GM21447 (cell line): ENCODE measurements at regions not wholly inside any gene's neighbourhood (a gene's known extent, or its start where the extent isn't known, plus 50 kb on each side); places are given as distances from the start of the nearest gene placed in this dataset.
"Not testable (repeated sequence)": the region's sequence is repeated elsewhere in the genome, so short reads cannot be mapped to it uniquely, and the experiment has no call there.

Experiments
- ATAC-seq: cut with Tn5 transposase; IDR thresholded peaks from one replicate; pipeline ENCODE4 v1.9.1; 2021; ENCODE audit not compliant: unreplicated experiment

DNA sequence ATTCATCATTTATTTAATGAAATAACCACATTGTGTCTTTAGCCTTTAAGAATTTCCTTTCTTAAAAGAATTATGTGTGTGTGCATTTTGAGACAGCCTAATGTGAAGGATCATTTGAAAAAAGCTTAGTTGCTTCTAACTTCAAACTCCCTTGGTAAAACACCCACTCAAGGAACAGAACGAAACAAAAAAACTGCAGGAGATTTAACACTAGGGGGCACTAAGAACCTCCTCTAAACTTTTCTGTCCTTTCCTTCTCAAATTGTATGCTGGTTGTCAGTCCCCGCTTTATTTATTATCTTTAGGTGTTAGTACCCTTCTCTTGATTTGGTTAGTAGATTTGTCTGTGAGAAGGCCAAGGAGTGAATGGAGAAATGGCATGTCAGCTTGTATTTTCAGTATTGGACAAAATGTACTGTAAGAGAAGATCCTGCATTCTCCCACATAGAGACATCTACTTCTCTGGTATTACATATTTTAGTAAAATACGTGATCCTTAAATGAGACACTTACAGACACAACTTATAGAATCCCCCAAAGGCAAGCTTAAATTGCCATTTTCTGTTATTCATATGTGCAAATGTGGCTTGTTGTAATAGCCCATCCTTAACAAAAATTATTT, 229.7 kb downstream of the MRPS30 start:
- peak; percentile 55 for ATAC-seq

DNA sequence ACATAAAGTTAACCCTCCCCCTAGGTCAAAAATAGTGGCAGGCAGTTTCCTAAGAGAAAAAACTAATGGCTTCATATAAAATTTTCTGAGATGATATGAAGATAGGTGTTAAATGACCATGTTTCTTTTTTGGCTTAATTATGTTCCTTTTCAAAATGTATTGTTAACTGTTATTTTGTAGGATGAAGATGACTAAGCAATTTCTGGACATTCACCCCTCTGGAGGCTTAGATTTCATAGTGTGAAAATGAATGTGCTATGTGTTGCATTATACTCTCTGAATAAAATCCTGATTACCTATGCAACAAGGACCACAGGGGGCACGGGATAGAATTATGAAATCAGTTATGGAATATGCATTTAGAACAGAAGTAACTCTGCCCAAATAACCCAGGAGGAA, 233.5 kb downstream of the MRPS30 start:
- no peak for ATAC-seq

DNA sequence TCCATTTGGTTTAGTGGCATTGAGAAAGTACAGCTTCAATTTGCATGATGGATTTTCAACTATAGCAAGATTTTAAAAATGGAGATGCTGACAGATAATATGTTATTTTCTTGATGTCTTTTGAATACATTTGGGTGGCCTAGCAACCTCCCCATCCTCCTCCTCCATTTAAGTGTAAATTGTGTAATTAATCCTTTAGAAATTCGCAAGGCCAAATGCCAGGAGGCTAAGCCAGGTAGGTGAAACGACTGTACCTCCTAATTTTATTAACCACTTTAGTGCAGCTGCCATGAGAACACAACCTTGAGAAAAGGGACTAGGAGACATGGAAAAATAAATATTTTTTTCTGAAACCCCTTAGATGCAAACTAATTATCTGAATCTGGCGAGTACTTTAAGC, 248.8 kb downstream of the MRPS30 start:
- no peak for ATAC-seq

DNA sequence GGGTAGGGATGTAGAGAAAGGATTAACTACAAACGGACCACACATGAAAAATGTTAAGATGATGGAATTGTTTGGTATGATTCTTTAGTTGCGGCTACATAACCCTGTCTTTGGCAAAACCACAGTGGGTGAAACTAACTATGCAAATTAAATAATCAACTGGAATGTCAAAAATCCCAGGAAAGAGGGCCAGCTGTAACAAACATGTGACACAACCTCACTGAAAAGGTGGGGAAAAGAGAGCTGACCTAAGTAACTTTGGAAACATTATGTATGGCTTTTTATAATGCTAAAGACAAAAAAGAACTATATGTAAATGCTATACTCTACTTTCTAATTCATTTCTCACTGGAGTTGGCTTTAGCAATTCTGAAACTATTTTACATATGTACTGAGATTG, 252.0 kb downstream of the MRPS30 start:
- ATAC-seq: no peak

DNA sequence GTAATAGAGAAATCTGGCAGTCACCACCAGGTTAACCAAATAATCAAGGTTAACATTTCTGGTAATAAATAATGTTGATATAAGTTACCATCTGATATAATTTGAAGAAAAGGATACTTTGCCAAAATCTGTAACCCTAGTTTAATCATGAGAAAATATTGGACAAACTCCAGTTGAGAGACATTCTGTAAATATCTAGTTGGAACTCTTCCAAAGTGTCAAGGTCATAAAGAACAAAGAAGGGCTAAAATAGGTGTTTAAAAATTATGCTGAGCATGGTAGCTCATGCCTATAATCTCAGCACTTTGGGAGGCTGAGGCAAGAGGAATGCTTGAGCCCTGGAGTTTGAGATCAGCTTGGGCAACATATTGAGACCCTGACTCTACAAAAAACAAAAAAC, 253.3 kb downstream of the MRPS30 start:
- no peak for ATAC-seq

DNA sequence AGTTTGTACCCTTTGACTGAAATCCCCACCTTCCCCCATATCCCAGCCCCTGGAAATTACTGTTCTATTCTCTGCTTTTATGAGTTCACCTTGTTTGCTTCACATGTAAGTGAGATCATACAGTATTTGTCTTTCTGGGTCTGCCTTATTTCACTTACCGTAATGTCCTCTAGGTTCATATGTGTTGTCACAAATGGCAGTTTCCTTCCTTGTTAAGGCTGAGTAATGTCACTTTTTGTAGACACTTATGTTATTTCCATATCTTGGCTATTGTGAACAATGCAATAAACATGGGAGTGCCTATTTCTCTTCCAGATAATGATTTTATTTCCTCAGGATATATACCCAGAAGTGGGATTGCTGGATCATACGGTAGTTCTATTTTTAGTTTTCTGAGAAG, 272.3 kb downstream of the MRPS30 start:
- no peak for ATAC-seq

DNA sequence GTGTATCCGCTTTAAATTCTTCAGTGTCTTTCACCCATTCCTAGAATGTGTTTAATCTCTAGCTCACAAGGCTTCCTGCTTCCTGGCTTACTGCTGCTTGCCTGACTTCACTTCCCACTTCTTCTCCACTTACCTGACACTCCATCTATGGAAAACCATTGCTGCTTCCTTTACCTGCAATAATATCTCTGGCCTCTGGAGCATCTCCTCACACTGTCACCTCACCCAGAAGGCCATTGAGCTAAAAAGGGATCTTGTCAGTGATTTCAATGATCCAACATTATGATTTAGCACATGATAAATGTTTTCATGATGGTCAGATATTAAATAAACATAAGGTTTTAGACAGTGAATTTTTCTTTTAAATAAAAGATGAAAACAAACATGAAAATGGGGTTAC, 281.1 kb downstream of the MRPS30 start:
- no peak for ATAC-seq

DNA sequence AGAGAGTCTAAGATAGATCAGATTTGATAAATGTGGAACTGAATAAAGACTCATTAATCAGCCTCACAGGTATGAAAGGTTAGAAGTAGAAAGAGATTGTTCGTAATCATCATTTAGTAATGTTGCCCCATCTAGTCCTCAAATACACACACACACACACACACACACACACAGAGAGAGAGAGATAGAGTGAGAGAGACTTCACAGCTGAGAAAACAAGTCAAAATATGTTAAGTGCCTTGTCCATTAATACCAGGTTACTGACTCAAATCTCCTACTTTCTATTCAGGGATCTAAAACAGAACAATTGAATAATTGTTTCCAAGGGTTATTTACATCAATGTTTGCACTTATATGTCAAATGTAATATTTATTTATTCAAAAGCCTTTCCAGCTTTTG, 284.6 kb downstream of the MRPS30 start:
- ATAC-seq: no peak

DNA sequence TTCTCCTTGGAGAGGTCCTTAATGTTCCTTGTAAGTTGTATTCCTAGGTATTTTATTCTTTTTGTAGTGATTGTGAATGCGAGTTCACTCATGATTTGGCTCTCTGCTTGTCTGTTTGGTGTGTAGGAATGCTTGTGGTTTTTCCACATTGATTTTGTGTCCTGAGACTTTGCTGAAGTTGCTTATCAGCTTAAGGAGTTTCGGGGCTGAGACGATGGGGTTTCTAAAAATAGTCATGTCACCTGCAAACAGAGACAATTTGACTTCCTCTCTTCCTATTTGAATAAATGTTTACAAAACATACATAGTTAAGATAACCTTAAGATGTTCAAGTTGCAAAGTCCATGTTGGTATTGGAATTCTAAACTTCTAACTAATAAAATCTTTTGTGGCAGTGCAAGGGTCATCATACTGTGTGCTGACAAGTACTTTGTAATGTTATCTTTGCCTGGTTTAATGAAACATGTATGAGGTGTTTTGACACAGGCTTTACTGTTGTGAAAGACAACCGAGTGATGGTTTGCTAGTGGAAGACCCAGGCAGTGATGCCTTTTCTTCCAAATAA, 286.2 kb downstream of the MRPS30 start:
- no peak for ATAC-seq

DNA sequence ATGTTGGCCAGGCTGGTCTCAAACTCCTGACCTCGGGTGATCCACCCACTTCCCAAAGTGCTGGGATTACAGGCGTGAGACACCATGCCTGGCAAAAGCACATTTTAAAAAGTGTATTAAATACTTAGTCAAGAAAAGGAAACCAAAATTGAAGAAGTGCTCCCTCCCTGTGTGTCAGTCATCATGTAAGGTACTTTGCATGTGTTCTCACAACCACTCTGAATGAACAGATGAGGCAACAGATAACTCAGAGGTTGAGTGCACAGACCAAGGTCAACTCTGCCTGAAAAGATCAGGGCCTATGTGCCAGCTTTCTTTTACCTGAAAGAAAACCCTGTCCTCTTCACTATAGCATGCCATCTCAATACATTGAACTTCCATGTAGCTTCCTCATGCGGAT, 289.7 kb downstream of the MRPS30 start:
- ATAC-seq: no peak

DNA sequence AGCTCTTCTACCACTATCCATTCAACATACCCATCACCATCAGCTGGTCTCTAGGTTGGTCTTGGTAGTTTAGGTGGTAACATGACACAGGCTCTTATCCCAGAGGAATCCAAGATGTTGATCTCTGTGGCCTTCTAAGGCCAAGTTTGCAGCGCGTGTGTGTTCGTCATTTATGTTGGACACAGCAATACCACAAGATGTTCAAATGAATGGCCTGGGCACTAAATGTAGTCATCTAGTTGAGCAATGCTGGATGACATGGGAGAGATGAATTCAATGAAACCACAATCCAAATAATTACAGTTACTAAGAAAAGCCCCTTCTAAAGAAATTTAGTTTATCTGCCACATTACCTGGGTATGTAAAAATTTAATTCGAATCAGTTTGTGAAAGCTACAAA, 292.4 kb downstream of the MRPS30 start:
- no peak for ATAC-seq

DNA sequence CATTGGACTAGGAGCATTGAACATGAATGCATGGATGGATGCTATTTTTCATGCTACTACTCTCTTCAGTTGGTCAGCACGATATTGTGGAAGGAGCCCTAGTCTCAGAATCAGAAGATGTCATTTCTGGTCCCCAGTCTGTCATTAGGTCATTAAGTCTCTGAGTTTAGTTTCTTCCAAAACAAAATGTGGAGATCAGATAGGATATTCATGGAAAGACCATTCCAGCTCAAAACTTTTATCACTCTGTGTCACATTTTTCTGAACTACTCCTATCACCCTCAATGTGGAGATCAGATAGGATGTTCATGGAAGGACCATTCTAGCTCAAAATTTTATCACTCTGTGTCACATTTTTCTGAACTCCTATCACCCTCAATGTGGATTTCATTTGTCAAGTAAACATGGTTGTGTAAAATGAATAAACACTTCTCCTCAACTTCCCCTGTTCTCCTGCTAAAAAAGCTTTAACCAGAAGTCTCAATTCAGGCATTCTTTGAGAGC, 296.8 kb downstream of the MRPS30 start:
- no peak for ATAC-seq

DNA sequence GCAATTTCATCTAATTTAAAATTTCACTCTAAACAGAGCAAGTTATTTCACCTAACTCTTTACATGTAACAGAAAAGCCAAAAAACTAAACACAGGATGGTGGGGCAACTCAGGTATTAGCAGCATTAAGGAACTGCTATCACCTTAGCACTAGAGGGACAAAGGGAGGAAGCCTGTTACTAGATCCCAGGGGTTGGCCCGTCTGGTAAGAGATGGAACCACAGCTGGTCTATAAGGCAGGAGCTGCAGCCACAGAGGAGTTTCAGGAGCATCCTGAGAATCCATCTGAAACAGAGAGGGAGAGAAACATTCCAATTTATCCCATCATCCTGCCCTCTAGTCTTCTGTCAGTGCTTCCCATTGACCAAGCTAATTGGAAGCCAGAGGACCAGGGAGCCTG, 300.3 kb downstream of the MRPS30 start:
- no peak for ATAC-seq

DNA sequence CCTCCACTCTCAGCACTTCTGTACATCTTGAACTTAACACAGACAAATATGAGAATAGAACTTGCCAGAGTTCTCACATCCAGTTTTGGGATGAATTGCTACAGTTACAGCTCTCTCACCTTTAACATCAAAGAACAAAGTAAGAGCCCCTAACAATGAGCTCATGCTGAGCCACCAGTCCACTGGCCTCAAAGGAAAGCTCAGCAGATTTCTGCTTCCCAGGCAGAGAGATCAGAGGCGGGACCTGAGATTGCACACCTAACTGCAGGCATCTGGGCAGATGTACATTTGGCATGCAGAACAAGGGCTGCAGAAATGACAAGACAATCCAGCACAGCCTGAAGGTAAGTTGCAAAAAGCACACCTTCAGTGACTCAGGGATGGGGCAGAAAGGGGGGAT, 300.9 kb downstream of the MRPS30 start:
- ATAC-seq: no peak

DNA sequence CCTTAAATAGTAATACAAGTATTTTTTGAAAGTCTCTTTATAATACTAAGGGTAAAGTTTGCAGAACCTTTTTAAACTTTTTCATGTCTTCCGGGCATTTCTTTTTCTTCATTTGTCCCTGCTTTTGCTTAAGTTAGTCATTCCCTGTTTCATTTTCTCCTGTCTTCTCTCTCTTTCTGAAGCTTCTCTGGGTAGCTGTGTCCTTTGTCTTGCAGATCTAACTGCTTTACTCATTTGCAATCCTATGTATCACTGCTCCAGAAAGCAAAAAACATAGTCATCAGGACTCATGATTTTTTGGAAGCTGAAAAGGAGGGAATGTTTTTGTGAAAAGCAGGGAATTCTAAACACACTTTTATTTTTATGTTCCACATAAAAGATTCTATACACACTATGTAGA, 301.7 kb downstream of the MRPS30 start:
- ATAC-seq: no peak

DNA sequence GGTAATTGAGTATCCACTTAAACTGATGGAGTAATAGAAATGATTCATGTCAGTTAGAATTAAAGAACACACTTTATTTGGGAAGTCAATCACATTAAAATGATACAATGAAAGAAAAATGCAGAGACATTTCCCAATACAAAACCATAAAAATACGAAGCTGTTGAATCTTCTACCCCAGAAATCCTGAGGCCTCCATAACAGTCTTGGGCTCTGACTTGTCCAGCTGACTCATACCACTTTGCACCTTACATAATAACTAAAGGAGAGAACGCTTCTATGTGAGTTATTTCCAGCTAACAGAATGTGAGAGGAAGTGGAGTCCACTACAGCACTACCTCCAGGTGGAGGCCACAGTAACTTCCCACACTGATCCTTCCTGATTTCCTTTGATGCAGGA, 305.0 kb downstream of the MRPS30 start:
- ATAC-seq: no peak

DNA sequence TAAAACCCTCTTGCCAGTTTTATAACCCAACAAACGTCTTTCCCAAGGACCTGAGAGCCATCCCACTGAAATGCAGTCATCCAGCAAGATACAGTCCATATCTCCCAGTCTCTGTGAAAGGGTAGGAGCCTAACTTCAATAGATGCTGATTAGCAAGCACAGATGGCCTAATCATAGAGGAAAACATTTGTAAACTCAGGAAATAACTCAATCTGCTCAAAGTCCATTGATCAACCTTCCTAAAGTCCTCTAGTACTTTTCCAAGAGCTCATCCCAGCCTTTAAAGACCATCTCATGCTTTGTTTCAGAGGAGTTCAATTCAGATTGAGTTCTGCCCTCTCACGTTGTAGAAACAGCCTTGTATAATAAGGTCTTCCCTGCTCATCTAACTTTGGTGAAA, 324.2 kb downstream of the MRPS30 start:
- ATAC-seq: no peak

DNA sequence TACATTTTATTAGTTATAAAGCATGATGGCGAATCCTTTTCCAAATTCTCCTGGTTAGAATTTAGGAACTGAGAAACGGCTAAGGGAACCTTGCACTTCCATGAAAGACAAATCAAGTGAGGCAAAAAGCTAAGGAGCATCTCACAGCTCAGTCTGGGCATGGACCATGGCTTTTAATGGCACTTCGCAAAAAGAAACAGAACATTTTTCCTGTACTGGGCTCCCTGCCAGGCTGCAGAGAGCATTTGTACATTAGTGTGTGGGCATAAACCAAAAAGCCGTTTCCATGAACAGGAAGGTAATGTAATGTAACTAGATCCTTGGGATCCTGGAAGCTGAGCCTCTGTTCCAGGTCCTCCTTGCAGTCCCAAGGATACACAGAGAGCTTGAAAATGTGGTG, 354.2 kb downstream of the MRPS30 start:
- no peak for ATAC-seq

DNA sequence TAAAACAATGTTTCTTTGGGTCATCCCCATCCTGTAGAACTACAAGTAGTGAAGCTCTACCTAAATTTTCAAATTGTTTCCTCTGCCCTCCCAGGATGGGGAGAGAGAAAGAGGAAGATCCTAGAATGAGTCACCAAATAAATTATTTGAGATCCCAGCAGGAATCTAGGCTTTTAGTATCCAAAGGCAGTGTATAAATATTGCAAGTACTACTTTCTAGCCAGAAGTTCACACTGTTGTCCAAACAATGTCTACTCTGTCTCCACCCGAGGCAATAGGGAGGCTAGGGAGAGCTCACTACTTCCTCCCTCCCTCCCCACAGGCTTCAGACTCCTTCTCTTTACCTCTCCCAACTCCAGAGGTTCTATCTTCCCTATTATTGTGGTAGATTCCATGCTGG, 362.8 kb downstream of the MRPS30 start:
- no peak for ATAC-seq

DNA sequence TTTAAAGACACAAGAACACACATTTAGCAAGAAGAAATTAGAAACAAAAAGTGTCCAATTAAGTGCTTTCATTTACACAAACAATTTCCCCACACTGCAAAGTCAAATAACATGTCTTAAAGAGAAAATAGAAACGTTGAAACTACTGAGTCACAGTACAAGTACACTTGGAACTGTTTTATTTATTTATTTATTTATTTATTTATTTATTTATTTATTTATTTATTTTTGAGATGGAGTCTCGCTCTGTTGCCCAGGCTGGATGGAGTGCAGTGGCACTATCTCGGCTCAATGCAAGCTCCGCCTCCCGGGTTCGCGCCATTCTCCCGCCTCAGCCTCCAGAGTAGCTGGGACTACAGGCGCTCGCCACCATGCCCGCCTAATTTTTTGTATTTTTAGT, 363.9 kb downstream of the MRPS30 start:
- ATAC-seq: not testable (repeated sequence)

DNA sequence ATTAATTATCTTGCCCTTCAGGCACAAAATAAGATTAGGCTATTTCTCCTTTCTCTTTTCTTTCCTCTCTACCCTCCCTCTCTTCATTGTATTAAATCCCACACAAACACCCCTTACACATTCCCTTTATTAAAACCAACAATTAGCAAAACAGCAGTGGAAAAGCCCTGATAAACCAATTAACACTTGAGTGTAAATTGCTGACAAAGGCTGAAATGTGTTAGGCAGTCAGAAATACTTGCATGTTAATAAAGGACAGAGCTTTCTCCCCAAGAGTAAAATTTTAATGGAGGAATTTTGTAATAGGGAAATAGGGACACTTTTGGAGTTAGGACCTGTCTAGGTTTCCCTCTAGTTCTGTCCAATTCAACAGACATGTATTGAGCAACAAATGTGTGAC, 370.9 kb downstream of the MRPS30 start:
- no peak for ATAC-seq

DNA sequence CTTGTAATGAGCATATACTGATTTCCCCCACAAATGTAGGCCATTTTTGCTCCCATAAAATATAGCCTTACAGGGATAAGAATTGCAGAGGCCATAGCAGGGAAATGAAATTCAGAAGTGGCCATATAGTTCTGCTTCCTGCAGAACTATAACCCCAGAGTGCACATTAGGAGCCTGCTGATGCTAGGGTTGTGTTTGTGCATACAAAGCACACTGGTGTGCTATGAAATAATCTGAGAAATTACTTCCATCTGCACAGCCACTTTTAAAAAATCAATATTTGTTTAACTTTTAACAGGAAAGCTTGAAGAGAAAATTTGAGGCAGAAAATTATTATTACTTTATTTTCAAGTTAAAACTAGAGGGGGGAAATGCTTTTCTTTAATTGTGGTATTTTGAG, 380.3 kb downstream of the MRPS30 start:
- no peak for ATAC-seq

DNA sequence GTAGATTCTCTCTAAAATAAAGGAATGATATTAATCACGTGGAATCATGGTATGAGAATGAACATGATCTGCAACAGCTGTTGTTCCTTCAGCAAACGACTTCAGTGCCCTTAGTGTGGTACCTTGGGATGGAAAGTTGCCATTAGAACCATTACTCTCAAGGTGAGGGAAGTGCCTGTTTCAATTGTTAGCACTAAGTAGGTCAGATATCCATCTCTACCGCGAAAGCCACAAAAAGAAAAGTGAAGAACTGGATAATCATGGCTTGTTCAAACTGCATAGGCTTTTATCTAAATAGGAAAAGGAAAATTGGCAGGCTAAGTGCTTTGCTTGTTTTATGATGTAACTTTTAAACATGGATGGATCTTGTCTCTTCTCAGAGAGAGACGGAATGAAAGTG, 380.7 kb downstream of the MRPS30 start:
- no peak for ATAC-seq
